ENCODE measurements at regions not wholly inside any gene's neighbourhood (a gene's known extent, or its start where the extent isn't known, plus 50 kb on each side); places are given as distances from the start of the nearest gene placed in this dataset.

- TF ChIP-seq RAD21 (IDR thresholded peaks at IDR 0.05 in 1 of 2, conservative IDR thresholded peaks at IDR 0.05 in 1 of 2; ENCODE audit: low read depth in 2 of 2, low read length in 2 of 2): peak; percentile 37 to 47; a peak in 3 of 4 replicates
- TF ChIP-seq NRF1 (IDR thresholded peaks at IDR 0.05; ENCODE audit: low read depth, low read length): no peak
- TF ChIP-seq CHD2 (IDR thresholded peaks at IDR 0.05; ENCODE audit: low read length): no peak
- TF ChIP-seq CTCF (IDR thresholded peaks at IDR 0.05; ENCODE audit: control extremely low read depth in 1 of 3, insufficient read depth in 1 of 3, low read depth in 1 of 3, low read length in 3 of 3): peak in 2 of 3 experiments; percentile 17 to 49; a peak in 2 of 4 replicates
- TF ChIP-seq JUN (IDR thresholded peaks at IDR 0.05; ENCODE audit: low read depth, low read length): no peak
- TF ChIP-seq E2F6 (IDR thresholded peaks at IDR 0.05): no peak
Observed at GRCh38 chr10:23886355-23886754, 322.6 kb upstream of the KIAA1217 start (continued).
